GM03348 (cell line): ENCODE measurements at regions not wholly inside any gene's neighbourhood (a gene's known extent, or its start where the extent isn't known, plus 50 kb on each side); places are given as distances from the start of the nearest gene placed in this dataset.
"Not testable (repeated sequence)": the region's sequence is repeated elsewhere in the genome, so short reads cannot be mapped to it uniquely, and the experiment has no call there.

ENCODE experiments used
- DNase-seq: peaks from one replicate; pipeline ENCODE4 v3.0.0; 2012; ENCODE audit warnings: low spot score

GRCh38 chr3:11712646-11713045, 68.9 kb upstream of the VGLL4 start:
- DNase-seq: no peak

DNA sequence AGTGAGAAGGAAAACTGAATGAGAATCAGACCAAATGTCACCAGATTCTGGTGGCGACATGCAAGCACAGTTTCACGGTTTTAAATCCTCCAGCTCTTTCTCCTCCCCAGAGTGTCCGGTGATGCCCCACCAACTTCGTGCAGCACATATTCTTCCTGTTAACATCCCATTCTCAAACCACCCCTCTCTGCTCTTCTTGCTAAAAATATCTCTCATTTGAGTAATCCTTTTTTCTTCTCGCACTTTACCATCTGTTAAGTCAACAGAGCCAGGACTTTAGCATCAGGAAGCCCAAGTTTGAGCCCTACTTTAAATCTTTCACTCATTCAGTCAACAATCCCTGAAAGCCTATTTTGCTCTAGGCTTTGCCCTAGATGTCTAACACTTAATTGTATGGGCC, 68.2 kb upstream of the VGLL4 start:
- DNase-seq: peak; percentile 59

DNA sequence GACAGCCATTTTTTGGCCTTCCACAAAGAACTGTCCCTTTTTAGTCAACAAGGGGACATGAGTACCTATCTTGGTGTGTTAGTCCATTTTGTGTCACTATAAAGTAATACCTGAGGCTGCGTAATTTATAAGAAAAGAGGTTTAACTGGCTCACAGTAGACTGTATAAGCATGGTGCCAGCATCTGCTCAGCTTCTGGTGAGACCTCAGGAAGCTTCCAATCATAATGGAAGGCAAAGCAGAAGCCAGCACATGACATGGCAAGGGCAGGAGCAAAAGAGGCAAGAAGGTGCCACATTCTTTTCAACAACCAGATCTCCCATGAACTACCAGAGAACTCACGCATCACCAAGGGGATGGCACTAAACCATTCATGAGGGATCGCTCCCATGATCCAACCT, 66.1 kb upstream of the VGLL4 start:
- no peak for DNase-seq

GRCh38 chr3:11707084-11707483, 63.4 kb upstream of the VGLL4 start:
- DNase-seq: not testable (repeated sequence)

DNA sequence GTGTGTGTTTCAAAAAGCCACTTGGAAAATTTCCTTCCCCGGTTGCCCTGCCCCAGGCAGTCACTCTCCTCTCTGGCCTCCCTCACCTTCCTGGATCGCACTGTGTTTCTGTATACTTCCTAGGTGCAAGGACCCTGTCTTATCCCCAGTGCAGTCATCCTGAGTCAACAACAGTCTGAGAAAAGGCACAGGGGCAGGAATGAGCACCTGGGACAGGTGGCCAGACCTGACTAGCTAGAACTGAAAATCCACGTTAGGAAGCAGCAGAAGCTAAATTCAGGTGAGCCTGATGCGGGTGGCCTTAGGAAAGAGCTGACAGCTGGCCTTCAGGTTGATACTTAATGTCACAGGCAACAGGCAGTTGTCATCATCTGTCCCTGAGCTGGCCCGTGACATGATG, 62.9 kb upstream of the VGLL4 start:
- DNase-seq: no peak

DNA sequence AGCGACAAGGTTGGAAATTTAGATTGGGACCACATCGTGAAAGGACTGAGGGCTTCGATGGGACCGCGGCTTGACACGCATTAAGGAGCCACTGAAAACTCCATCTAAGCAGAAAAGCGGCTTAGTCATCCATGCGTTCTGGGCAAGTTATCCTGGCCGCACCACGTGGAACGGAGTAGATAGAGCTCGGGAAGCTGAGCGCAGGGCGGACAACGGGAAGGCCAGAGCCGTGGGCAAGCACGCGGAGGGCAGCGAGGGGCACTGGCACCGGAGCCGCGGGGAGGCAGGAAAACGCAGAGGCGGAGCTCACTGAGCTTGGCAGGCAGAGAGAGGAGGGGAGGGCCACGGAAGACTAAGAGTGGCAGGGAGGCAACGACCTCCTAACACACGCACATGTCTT, 61.3 kb upstream of the VGLL4 start:
- DNase-seq: no peak

DNA sequence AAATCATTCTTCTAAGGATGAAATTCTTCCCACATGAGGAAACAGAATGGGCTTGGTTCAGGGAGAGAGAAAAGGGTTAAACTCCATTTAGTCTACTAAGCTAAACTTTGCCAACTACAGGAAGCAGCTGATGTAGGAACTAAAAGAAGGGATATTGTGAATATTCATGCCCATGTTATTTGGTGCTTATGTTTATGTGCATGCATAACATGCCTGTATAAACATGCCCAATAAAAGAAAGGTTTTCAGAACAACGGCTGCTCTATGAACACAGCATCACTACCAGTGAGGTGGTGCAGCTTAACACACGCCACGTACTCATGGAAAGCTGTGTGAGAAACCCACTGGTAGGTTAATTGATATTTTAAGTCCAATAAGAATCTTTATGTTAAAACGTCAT, 59.4 kb upstream of the VGLL4 start:
- DNase-seq: no peak

DNA sequence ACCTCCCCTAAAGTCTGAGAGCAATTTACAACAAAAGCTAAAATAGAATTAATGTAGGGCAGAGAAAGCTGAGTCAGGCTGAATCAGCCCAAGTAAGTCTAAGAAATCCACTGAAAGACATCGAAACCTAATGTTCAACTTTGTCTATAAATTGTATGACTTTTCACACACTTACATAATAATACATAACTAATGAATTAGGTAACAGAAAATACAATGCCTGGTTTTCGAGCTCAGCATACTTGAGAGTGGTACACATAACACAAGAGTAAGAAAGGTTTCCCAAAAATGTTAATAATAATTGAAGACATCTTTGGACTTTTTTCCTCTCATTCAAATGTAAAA, 55.3 kb upstream of the VGLL4 start:
- DNase-seq: peak; percentile 75

GRCh38 chr3:11698326-11699082, 54.8 kb upstream of the VGLL4 start:
- no peak for DNase-seq

GRCh38 chr3:11697701-11698100, 54.0 kb upstream of the VGLL4 start:
- no peak for DNase-seq

DNA sequence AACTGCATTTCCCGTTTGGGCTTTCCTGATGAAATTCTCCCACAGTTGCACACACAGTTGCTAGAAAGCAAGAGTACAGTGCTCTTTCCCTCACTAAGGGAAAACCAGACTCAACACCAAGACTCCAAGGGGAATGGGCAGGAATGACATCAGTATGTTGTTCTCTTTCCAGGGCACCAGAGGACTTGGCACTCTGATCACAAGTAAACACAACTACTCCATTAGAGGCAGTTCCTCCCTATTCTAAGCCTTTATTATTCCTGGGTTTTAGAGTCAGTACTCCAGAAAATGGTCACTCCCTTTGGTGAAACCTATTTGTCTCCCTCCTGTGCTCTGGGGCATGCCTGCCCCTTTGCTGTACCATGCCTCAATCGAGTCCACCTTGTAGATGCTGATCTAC, 52.3 kb upstream of the VGLL4 start:
- no peak for DNase-seq
